ENCODE measurements at regions not wholly inside any gene's neighbourhood (a gene's known extent, or its start where the extent isn't known, plus 50 kb on each side); places are given as distances from the start of the nearest gene placed in this dataset.

DNA sequence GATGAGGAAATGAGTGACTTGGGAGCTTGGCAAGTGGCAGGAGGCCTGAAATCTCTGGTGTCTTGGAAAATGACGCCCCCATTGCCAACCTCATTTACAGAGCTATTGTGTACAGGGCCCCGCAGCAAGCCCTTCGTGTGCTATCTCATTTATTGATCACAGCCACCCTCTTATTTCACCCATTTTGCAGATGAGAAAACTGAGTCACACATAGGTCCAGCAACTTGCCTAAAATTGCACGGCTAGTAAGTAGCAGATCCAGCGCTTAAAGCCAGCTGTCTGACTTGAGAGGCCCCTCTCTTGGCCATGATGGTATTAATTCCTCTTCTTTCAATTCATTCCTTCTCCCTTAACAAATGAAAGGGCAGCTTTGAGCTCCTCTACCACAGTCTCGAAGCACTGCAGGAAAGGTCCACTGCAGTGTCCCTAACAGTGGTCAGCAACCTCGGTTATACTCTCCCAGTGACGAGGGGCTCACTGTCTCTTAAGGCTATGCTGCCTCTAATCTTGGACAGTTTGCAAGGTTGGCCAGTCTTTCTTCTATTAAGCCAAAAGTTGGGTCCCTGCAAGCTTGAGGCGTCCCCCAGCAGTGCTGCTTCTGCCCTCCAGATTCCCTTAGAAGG is 162.2 kb downstream of the COPRS start:
- Mint-ChIP-seq H3K36me3 (ENCODE audit: low read depth) (no peaks in the 10 kb centered on the region), H3K27ac (no peak overlapping the region), H3K4me1 (ENCODE audit: low read depth) (no peaks in the 10 kb centered on the region), H3K27me3 (ENCODE audit: low read depth) (peaks cover 5% of the 10 kb centered on the region), H3K4me3 (no peak overlapping the region), H3K9me3 (no peaks in the 10 kb centered on the region)
- intact Hi-C loops (cut with micrococcal nuclease), result no loop called here
- DNase-seq, result no peak
- CTCF ChIA-PET, result no interaction called here

GRCh38 chr17:31696184-31696602 is 162.9 kb downstream of the COPRS start:
- CTCF ChIA-PET, result interaction anchor here (0.5 kb wide), 1 partner anchor 191 kb away, joined by 5 read pairs; no protein-coding TSS in a partner anchor
- H3K27ac Mint-ChIP-seq, result no peak overlapping the region
- no peaks in the 10 kb centered on the region for H3K4me1 Mint-ChIP-seq (ENCODE audit: low read depth)

DNA sequence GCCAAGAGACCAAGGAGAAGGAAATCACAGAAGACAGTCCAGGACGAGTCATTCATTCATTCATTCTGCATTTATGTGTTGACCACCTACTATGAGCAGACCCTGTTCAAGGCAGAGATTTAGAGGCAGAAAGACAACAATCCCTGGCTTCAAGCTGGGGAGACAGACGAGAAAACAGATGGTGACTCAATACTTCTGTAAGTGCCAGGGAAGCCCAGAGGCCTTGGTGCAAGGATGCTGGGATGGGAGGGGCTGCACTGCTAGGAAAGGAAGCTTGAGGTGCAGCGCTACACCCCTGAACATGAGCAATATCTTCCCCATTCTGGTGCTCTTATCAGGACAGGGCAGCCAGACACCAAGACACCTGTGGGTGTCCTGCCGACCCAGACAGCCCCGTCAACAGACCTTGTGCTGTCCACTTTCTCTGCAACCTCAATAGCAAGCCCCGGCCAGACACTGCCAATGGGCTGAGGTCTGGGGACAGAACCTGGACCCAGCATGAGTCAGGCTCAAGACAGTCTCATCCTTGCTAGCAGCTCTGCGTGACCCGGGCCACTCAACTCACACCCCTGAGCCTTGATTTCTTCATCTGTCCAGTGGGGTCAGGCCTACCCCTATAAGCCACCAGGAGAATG is 163.5 kb downstream of the COPRS start:
- no peaks in the 10 kb centered on the region for H3K9me3 Mint-ChIP-seq
- H3K4me3 Mint-ChIP-seq, result no peak overlapping the region
- no peaks in the 10 kb centered on the region for H3K36me3 Mint-ChIP-seq (ENCODE audit: low read depth)
- H3K27me3 Mint-ChIP-seq (ENCODE audit: low read depth), result no peaks in the 10 kb centered on the region
- CTCF ChIA-PET, result interaction anchor here (0.5 kb wide), 1 partner anchor 192 kb away, joined by 5 read pairs; no protein-coding TSS in a partner anchor
- intact Hi-C loops (cut with micrococcal nuclease), result no loop called here
- DNase-seq, result no peak
- H3K27ac Mint-ChIP-seq, result no peak overlapping the region
- no peaks in the 10 kb centered on the region for H3K4me1 Mint-ChIP-seq (ENCODE audit: low read depth)

More at GRCh38 chr17:31696184-31696602, 162.9 kb downstream of the COPRS start:
- H3K27me3 Mint-ChIP-seq (ENCODE audit: low read depth), result peaks cover 4% of the 10 kb centered on the region
- no peaks in the 10 kb centered on the region for H3K36me3 Mint-ChIP-seq (ENCODE audit: low read depth)
- no peak overlapping the region for H3K4me3 Mint-ChIP-seq
- no peak for DNase-seq
- intact Hi-C loops (cut with micrococcal nuclease), result no loop called here
- H3K9me3 Mint-ChIP-seq, result no peaks in the 10 kb centered on the region

DNA sequence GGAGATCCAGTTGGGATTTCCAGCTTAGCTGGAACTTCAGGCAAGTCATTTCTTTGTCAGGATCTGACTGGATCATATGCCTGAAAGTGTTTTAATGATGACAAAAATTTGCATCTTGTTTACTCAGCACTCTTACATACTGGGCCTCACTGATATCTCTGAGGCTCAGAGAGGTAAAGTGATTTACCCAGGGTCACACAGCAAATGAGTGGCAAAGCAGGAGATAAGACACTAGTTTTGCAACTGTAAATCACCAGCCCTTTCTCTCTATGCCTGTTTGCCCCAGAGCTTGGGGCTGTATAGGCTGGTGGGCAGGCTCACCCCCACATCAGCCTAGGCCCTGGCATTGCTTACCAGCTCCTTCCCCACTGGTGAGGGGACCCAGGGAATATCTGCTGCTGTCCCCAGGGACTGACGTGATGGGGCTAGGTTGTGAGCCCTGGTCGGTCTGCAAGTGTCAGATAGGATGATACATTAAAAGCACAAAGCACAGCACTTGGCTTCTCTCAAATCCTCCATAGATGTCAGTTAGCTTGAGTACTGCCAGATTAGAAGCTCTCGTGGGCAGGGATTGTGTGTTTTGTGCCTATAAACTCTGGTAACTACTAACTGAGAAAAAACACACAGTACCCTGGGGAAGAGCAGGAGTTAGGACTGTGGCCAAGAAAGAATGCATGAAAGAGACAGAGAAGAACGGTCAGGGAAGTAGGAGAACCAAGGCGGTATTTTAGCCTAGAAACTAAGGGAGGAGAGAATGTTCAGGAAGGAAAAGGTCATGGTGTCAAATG is 165.4 kb downstream of the COPRS start:
- Mint-ChIP-seq H3K4me1 (ENCODE audit: low read depth) (no peaks in the 10 kb centered on the region), H3K27me3 (ENCODE audit: low read depth) (no peaks in the 10 kb centered on the region), H3K4me3 (no peak overlapping the region), H3K9me3 (no peaks in the 10 kb centered on the region), H3K27ac (no peak overlapping the region), H3K36me3 (ENCODE audit: low read depth) (no peaks in the 10 kb centered on the region)
- CTCF ChIA-PET, result no interaction called here
- no peak for DNase-seq
- intact Hi-C loops (cut with micrococcal nuclease), result no loop called here

GRCh38 chr17:31692632-31693031 is 166.4 kb downstream of the COPRS start:
- Mint-ChIP-seq H3K27ac (no peak overlapping the region), H3K4me1 (ENCODE audit: low read depth) (no peaks in the 10 kb centered on the region), H3K4me3 (no peak overlapping the region), H3K27me3 (ENCODE audit: low read depth) (no peaks in the 10 kb centered on the region), H3K9me3 (no peaks in the 10 kb centered on the region), H3K36me3 (ENCODE audit: low read depth) (no peaks in the 10 kb centered on the region)
- intact Hi-C loops (cut with micrococcal nuclease), result no loop called here
- CTCF ChIA-PET, result no interaction called here
- no peak for DNase-seq

GRCh38 chr17:31692027-31692426 is 167.0 kb downstream of the COPRS start:
- DNase-seq, result no peak
- Mint-ChIP-seq H3K27me3 (ENCODE audit: low read depth) (no peaks in the 10 kb centered on the region), H3K36me3 (ENCODE audit: low read depth) (no peaks in the 10 kb centered on the region), H3K9me3 (no peaks in the 10 kb centered on the region), H3K4me1 (ENCODE audit: low read depth) (no peaks in the 10 kb centered on the region), H3K4me3 (no peak overlapping the region), H3K27ac (no peak overlapping the region)
- CTCF ChIA-PET, result interaction anchor here (0.6 kb wide), 2 partner anchors 136 to 150 kb away, joined by 3 to 4 read pairs; no protein-coding TSS in a partner anchor
- intact Hi-C loops (cut with micrococcal nuclease), result no loop called here

GRCh38 chr17:31691251-31691905 is 167.7 kb downstream of the COPRS start:
- no peaks in the 10 kb centered on the region for H3K27me3 Mint-ChIP-seq (ENCODE audit: low read depth)
- no peak overlapping the region for H3K27ac Mint-ChIP-seq
- H3K4me1 Mint-ChIP-seq (ENCODE audit: low read depth), result no peaks in the 10 kb centered on the region
- DNase-seq, result no peak
- no peaks in the 10 kb centered on the region for H3K36me3 Mint-ChIP-seq (ENCODE audit: low read depth)
- H3K4me3 Mint-ChIP-seq, result no peak overlapping the region
- H3K9me3 Mint-ChIP-seq, result no peaks in the 10 kb centered on the region
- intact Hi-C loops (cut with micrococcal nuclease), result no loop called here
- CTCF ChIA-PET, result interaction anchor here (0.6 kb wide), 2 partner anchors 135 to 151 kb away, joined by 3 to 4 read pairs; no protein-coding TSS in a partner anchor

GRCh38 chr17:31690151-31690551 is 168.9 kb downstream of the COPRS start:
- intact Hi-C loops (cut with micrococcal nuclease), result no loop called here
- H3K36me3 Mint-ChIP-seq (ENCODE audit: low read depth), result no peaks in the 10 kb centered on the region
- H3K9me3 Mint-ChIP-seq, result no peaks in the 10 kb centered on the region
- no peak overlapping the region for H3K4me3 Mint-ChIP-seq
- no peak for DNase-seq
- CTCF ChIA-PET, result no interaction called here
- no peaks in the 10 kb centered on the region for H3K4me1 Mint-ChIP-seq (ENCODE audit: low read depth)
- H3K27me3 Mint-ChIP-seq (ENCODE audit: low read depth), result peaks cover 3% of the 10 kb centered on the region
- H3K27ac Mint-ChIP-seq, result no peak overlapping the region

DNA sequence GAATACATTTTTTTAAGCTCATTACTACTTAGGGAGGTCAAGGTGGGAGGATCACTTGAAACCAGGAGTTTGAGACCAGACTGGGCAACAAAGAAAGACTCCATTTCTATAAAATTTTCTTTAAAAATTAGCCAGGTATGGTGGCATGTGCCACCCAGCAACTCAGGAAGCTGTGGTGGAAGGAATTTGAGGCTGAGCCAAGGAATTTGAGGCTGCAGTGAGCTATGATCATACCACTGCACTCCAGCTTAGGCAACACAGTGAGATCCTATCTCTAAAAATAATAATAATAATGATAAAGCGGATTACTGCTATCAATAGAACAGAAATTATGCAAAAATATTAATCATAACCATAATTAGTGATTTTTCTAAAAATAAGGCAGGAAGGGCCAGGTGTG is 170.3 kb downstream of the COPRS start:
- intact Hi-C loops (cut with micrococcal nuclease), result no loop called here
- Mint-ChIP-seq H3K36me3 (ENCODE audit: low read depth) (no peaks in the 10 kb centered on the region), H3K4me1 (ENCODE audit: low read depth) (no peaks in the 10 kb centered on the region), H3K4me3 (no peak overlapping the region), H3K27me3 (ENCODE audit: low read depth) (peaks cover 8% of the 10 kb centered on the region), H3K9me3 (no peaks in the 10 kb centered on the region), H3K27ac (no peak overlapping the region)
- no peak for DNase-seq
- CTCF ChIA-PET, result no interaction called here

GRCh38 chr17:31687505-31688126 is 171.4 kb downstream of the COPRS start:
- Mint-ChIP-seq H3K4me1 (ENCODE audit: low read depth) (no peaks in the 10 kb centered on the region), H3K36me3 (ENCODE audit: low read depth) (no peaks in the 10 kb centered on the region), H3K9me3 (no peaks in the 10 kb centered on the region), H3K4me3 (no peak overlapping the region), H3K27ac (no peak overlapping the region), H3K27me3 (ENCODE audit: low read depth) (peaks cover 14% of the 10 kb centered on the region)
- intact Hi-C loops (cut with micrococcal nuclease), result no loop called here
- CTCF ChIA-PET, result no interaction called here
- no peak for DNase-seq

DNA sequence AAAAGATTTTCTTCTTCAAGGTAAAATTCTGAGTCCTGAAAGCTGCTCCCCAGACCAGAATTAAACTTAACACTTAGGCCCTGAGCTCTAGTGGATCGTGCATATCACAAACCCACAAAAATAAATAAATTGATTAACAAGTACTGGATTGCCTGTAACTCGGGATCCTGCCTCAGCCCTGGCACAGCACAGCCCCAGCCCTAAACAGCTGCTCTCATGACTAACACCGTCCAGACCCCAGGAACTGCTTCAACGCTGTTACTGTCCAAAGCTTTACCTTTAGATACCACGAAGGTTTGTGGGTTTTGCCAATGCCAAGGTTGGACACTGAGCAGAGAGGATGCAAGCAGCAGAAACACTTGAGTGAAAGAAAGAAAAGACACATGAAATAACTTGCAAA is 172.5 kb downstream of the COPRS start:
- H3K4me1 Mint-ChIP-seq (ENCODE audit: low read depth), result no peaks in the 10 kb centered on the region

DNA sequence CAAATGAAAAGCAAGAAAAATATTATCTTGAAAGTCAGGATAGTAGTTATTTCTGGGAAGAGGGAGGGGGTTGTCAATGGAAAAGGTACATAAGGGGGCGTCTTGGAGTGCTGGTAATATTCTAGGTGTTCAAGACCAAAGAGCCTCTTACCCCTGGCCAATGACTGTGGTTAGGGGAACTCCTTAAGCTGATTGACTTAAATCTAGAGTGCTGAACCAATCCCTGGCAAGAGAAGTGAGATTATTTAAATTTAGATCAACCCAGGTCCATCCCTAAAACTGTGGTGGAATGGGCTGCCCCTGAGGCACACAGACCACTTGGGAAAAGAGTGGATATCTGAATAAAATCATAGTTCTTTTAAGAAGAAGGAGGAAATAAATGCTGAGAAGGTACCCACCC is 174.1 kb downstream of the COPRS start:
- Mint-ChIP-seq H3K27me3 (ENCODE audit: low read depth) (peaks cover 25% of the 10 kb centered on the region), H3K27ac (no peak overlapping the region), H3K9me3 (no peaks in the 10 kb centered on the region), H3K36me3 (ENCODE audit: low read depth) (peaks cover 1% of the 10 kb centered on the region), H3K4me3 (no peak overlapping the region), H3K4me1 (ENCODE audit: low read depth) (peaks cover 7% of the 10 kb centered on the region)
- CTCF ChIA-PET, result interaction anchor here (0.9 kb wide), 1 partner anchor 157 kb away, joined by 4 read pairs; no protein-coding TSS in a partner anchor
- DNase-seq, result no peak
- intact Hi-C loops (cut with micrococcal nuclease), result loop anchor here (5.0 kb wide), 2 partner anchors 128 to 193 kb away; no protein-coding TSS in a partner anchor

More for the DNA sequence above, 172.5 kb downstream of the COPRS start:
- intact Hi-C loops (cut with micrococcal nuclease), result no loop called here
- CTCF ChIA-PET, result no interaction called here
- H3K27me3 Mint-ChIP-seq (ENCODE audit: low read depth), result peaks cover 19% of the 10 kb centered on the region
- DNase-seq, result no peak
- H3K9me3 Mint-ChIP-seq, result no peaks in the 10 kb centered on the region
- H3K36me3 Mint-ChIP-seq (ENCODE audit: low read depth), result no peaks in the 10 kb centered on the region
- no peak overlapping the region for H3K27ac Mint-ChIP-seq
- H3K4me3 Mint-ChIP-seq, result no peak overlapping the region

Data from activated naive CD4-positive, alpha-beta T cell treated with anti-CD3 and anti-CD28 coated beads for 36 hours (primary cell).